HFFc6 (cell line): ENCODE measurements at regions not wholly inside any gene's neighbourhood (a gene's known extent, or its start where the extent isn't known, plus 50 kb on each side); places are given as distances from the start of the nearest gene placed in this dataset.

ENCODE experiments used
- DNase-seq: peaks from one replicate; pipeline ENCODE4 v3.0.0-alpha.2; 2018
- H3K27ac Mint-ChIP-seq: 2 replicates; pipeline ENCODE4 v1.8.0; 2020; ENCODE audit warnings: mild to moderate bottlenecking, mixed read lengths
- H3K27me3 Mint-ChIP-seq: 2 replicates; pipeline ENCODE4 v1.8.0; 2021; ENCODE audit warnings: mild to moderate bottlenecking, moderate library complexity, mixed read lengths; ENCODE audit not compliant: insufficient read depth
- H3K36me3 Mint-ChIP-seq: 2 replicates; pipeline ENCODE4 v1.8.0; 2021; ENCODE audit warnings: low read depth, mixed read lengths
- H3K4me1 Mint-ChIP-seq: 2 replicates; pipeline ENCODE4 v1.8.0; 2020; ENCODE audit warnings: low read depth, mixed read lengths
- H3K4me3 Mint-ChIP-seq: 2 replicates; pipeline ENCODE4 v1.8.0; 2020; ENCODE audit warnings: mild to moderate bottlenecking, moderate library complexity, mixed read lengths
- H3K9me3 Mint-ChIP-seq: 2 replicates; pipeline ENCODE4 v1.8.0; 2020; ENCODE audit warnings: mild to moderate bottlenecking, mixed read lengths
- TF ChIP-seq, protein P1 (sequence below): fragments of 200-600 bp; sonication (generic); IDR thresholded peaks from 2 replicates; pipeline ENCODE4 v1.5.0; 2021; ENCODE audit warnings: antibody characterized with exemption, mild to moderate bottlenecking

DNA sequence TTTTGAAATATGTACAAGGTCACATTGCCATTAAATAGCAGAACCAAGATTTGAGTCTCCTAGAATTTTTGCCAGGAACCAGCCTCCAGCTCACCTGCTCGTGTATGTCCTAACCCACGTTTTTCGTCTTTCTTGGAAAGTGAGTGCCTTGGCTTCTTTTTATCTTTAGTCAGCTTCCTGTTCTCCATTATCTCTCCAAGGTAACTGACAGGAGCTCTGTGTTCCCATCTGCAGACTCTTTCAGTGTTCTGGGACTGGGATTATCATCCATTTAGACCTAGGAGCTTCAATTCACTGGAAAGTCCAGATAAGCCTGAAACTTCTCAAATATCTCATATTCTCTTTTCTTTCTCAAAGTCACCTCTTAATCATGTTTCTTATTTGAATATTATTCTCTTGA, 193.7 kb downstream of the ZIC5 start:
- Mint-ChIP-seq H3K9me3 (peaks cover 4% of the 10 kb centered on the region; the same call in 1 of the 2 replicates), H3K4me1 (no peaks in the 10 kb centered on the region), H3K27me3 (peaks cover 1% of the 10 kb centered on the region), H3K4me3 (no peak overlapping the region), H3K27ac (no peak overlapping the region), H3K36me3 (no peaks in the 10 kb centered on the region)
- TF ChIP-seq, protein P1, sequence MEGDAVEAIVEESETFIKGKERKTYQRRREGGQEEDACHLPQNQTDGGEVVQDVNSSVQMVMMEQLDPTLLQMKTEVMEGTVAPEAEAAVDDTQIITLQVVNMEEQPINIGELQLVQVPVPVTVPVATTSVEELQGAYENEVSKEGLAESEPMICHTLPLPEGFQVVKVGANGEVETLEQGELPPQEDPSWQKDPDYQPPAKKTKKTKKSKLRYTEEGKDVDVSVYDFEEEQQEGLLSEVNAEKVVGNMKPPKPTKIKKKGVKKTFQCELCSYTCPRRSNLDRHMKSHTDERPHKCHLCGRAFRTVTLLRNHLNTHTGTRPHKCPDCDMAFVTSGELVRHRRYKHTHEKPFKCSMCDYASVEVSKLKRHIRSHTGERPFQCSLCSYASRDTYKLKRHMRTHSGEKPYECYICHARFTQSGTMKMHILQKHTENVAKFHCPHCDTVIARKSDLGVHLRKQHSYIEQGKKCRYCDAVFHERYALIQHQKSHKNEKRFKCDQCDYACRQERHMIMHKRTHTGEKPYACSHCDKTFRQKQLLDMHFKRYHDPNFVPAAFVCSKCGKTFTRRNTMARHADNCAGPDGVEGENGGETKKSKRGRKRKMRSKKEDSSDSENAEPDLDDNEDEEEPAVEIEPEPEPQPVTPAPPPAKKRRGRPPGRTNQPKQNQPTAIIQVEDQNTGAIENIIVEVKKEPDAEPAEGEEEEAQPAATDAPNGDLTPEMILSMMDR: no peak
- no peak for DNase-seq

DNA sequence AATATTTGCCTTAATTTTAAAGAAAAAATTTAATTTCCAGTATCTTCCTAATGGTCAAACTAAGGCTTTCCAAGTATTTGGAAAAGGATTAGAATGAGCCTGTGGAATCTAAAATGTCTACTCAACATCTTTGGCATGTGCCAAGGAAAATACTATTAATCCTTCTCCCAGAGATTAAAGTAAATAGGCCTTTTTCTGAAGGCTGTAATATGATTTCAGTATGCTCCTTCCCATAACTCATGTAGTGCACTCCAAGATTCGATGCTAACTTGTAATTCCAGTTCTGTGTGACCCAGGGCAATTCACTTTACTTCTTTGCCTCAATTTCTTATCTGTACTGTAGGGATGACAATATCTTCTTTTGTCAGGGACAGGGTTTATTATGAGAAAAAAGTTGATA, 196.9 kb downstream of the ZIC5 start:
- Mint-ChIP-seq H3K4me3 (no peak overlapping the region), H3K36me3 (no peaks in the 10 kb centered on the region), H3K9me3 (no peaks in the 10 kb centered on the region), H3K4me1 (no peaks in the 10 kb centered on the region), H3K27me3 (peaks cover 1% of the 10 kb centered on the region), H3K27ac (no peak overlapping the region)
- no peak for DNase-seq
- TF ChIP-seq, protein P1: no peak

DNA sequence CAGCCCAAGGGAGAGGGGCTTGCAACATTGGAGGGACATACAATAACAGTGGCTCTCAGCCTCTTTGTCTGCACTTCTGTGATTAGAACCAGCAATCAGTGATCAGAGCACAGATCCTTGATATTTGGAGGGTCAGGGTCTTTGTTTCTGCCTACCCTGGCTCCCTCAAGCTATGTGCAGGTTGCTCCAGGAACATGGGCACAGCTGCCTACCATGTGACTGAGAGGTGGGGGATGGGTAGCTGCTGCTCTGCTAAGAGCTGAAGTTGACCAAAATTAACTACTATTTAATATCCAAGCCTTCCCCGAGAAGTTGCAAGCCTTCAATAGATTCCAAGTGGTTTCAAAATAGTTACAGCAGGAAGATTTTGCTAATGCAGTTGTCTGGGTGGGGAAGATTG, 202.6 kb downstream of the ZIC5 start:
- DNase-seq: no peak
- Mint-ChIP-seq H3K27ac (no peak overlapping the region), H3K27me3 (peaks cover 4% of the 10 kb centered on the region; the same call in 1 of the 2 replicates), H3K9me3 (no peaks in the 10 kb centered on the region; the same call in 1 of the 2 replicates), H3K36me3 (no peaks in the 10 kb centered on the region), H3K4me3 (no peak overlapping the region), H3K4me1 (no peaks in the 10 kb centered on the region)
- TF ChIP-seq, protein P1: no peak

DNA sequence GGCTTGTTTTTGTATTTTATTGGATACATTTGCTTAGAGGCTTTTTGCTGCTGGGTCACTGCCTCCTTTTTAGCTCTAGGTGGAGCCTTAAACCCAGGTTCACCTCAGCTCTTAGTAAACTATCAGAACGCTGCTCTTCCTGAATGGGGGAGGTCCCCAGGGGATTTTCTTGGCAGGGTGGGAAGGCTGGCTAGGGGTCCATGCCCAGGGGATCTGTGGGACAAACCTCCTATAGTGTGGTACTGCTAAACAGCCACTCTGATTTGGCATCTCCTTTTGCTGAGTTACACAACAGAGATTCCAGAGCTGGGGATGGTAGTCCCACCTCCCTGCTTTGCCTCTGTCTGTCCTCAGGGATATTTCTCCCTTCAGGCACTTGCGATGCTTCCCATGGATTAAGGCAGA, 204.9 kb downstream of the ZIC5 start:
- no peak for DNase-seq
- Mint-ChIP-seq H3K4me3 (no peak overlapping the region), H3K4me1 (no peaks in the 10 kb centered on the region), H3K9me3 (no peaks in the 10 kb centered on the region; the same call in 1 of the 2 replicates), H3K27me3 (peaks cover 4% of the 10 kb centered on the region; the same call in 1 of the 2 replicates), H3K36me3 (no peaks in the 10 kb centered on the region), H3K27ac (no peak overlapping the region)
- TF ChIP-seq, protein P1: peak; percentile 41; the same call in 1 of the 2 replicates

DNA sequence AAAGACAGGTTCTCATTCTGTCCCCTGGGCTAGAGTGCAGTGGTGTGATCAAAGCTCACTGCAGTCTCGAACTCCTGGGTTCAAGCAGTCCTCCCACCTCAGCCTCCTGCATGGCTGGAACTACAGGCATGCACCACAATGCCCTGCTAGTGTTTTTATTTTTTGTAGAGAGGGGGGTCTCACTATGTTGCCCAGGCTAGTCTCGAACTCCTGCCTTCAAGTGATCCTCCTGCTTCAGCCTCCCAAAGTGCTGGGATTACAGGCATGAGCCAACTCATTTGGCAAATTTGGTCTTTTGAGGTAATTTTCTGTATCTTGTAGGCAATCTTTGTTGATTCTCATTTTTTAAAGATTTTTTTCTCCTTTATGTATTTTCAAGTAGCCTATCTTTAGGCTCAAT, 205.7 kb downstream of the ZIC5 start:
- no peak for DNase-seq
- TF ChIP-seq, protein P1: no peak
- no peak overlapping the region for H3K4me3 Mint-ChIP-seq
- H3K9me3 Mint-ChIP-seq: no peaks in the 10 kb centered on the region; the same call in 1 of the 2 replicates
- H3K27ac Mint-ChIP-seq: no peak overlapping the region
- peaks cover 4% of the 10 kb centered on the region; the same call in 1 of the 2 replicates for H3K27me3 Mint-ChIP-seq
- H3K4me1 Mint-ChIP-seq: no peaks in the 10 kb centered on the region
- H3K36me3 Mint-ChIP-seq: no peaks in the 10 kb centered on the region

DNA sequence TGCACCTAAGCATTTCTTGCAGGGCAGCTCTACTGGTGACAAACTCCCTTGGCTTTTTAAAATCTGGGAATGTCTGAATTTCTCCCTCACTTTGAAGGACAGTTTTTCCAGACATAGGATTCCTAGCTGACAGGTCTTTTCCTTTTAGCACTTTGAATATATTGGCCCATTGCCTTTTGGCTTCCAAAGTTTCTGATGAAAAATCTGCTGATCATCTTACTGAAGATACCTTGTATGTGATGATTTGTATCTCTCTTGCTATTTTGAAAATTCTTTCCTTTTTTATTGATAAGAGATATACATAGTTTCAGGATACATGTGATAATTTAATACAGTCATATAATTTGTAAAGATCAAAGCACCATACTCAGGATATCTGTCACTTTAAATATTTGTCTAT, 211.1 kb downstream of the ZIC5 start:
- H3K27me3 Mint-ChIP-seq: peaks cover under 1% of the 10 kb centered on the region; the same call in 1 of the 2 replicates
- H3K4me3 Mint-ChIP-seq: no peak overlapping the region
- no peaks in the 10 kb centered on the region for H3K36me3 Mint-ChIP-seq
- no peaks in the 10 kb centered on the region for H3K4me1 Mint-ChIP-seq
- TF ChIP-seq, protein P1: no peak
- H3K27ac Mint-ChIP-seq: no peak overlapping the region
- H3K9me3 Mint-ChIP-seq: peaks cover 5% of the 10 kb centered on the region; the same call in 1 of the 2 replicates
- no peak for DNase-seq
